Hepatocyte (in vitro differentiated cells): ENCODE measurements at regions not wholly inside any gene's neighbourhood (a gene's known extent, or its start where the extent isn't known, plus 50 kb on each side); places are given as distances from the start of the nearest gene placed in this dataset.
A peak's percentile ranks its signal among the peaks of the same experiment; 100 is the strongest.

ENCODE experiments used
- DNase-seq: peaks from one replicate; pipeline ENCODE4 v3.0.0-alpha.2; 2016; ENCODE audit warnings: low spot score
- H2AFZ ChIP-seq: fragments of 200-600 bp; sonication (generic); 2 replicates; pipeline ENCODE4 v1.6.0; 2016; ENCODE audit warnings: antibody characterized with exemption, mild to moderate bottlenecking
- H3K27ac ChIP-seq: fragments of 200-600 bp; sonication (generic); 2 replicates; pipeline ENCODE4 v1.5.1; 2016; ENCODE audit warnings: mild to moderate bottlenecking
- H3K27me3 ChIP-seq: fragments of 200-600 bp; sonication (generic); 2 replicates; pipeline ENCODE4 v1.6.1; 2016
- H3K36me3 ChIP-seq: fragments of 200-600 bp; sonication (generic); replicated peaks from 2 replicates; pipeline ENCODE4 v1.5.1; 2016; ENCODE audit warnings: low read depth; ENCODE audit not compliant: insufficient read depth
- H3K4me1 ChIP-seq: fragments of 200-600 bp; sonication (generic); 2 replicates; pipeline ENCODE4 v1.5.1; 2016; ENCODE audit warnings: mild to moderate bottlenecking, moderate library complexity; ENCODE audit not compliant: insufficient read depth
- H3K4me2 ChIP-seq: fragments of 200-600 bp; sonication (generic); 2 replicates; pipeline ENCODE4 v1.6.0; 2016
- H3K4me3 ChIP-seq: fragments of 200-600 bp; sonication (generic); 2 replicates; pipeline ENCODE4 v1.5.1; 2016; ENCODE audit warnings: mild to moderate bottlenecking
- H3K79me2 ChIP-seq: fragments of 200-600 bp; sonication (generic); 2 replicates; pipeline ENCODE4 v1.6.0; 2017; ENCODE audit warnings: mild to moderate bottlenecking
- H3K9me2 ChIP-seq: fragments of 200-600 bp; sonication (generic); replicated peaks from 2 replicates; pipeline ENCODE4 v1.6.0; 2017; ENCODE audit warnings: mild to moderate bottlenecking; ENCODE audit not compliant: insufficient read depth
- H3K9me3 ChIP-seq: fragments of 200-600 bp; sonication (generic); 2 replicates; pipeline ENCODE4 v1.5.1; 2016; ENCODE audit warnings: low read depth, mild to moderate bottlenecking
- H4K20me1 ChIP-seq: fragments of 200-600 bp; sonication (generic); 2 replicates; pipeline ENCODE4 v1.6.0; 2016; ENCODE audit warnings: mild to moderate bottlenecking; ENCODE audit not compliant: insufficient read depth, poor library complexity, severe bottlenecking
- EZH2 ChIP-seq: fragments of 200-600 bp; sonication (generic); IDR thresholded peaks from 2 replicates; pipeline ENCODE4 v1.6.1; 2016; ENCODE audit warnings: antibody characterized with exemption, mild to moderate bottlenecking, borderline replicate concordance
- EZH2phosphoT487 ChIP-seq: fragments of 200-600 bp; sonication (generic); IDR thresholded peaks from one replicate; pipeline ENCODE4 v1.6.1; 2018; ENCODE audit warnings: antibody characterized with exemption, mild to moderate bottlenecking, low read depth, moderate library complexity; ENCODE audit not compliant: unreplicated experiment, severe bottlenecking
- WGBS: methylation state at CpG from one replicate; pipeline ENCODE4 v1.1.6; 2016; ENCODE audit warnings: low lambda C conversion rate; ENCODE audit errors: missing lambda C conversion rate; 5-methylcytosine and 5-hydroxymethylcytosine counted together
- TF ChIP-seq, protein P1 (sequence below): fragments of 200-600 bp; sonication (generic); IDR thresholded peaks from 2 replicates; pipeline ENCODE4 v1.5.1; 2016; ENCODE audit warnings: antibody characterized with exemption, mild to moderate bottlenecking; ENCODE audit not compliant: poor library complexity

- WGBS = 83% methylated on average over 4 of the region's 4 CpGs
- Histone ChIP-seq H3K9me2 (no peaks in the 10 kb centered on the region), H3K9me3 (no peaks in the 10 kb centered on the region), H3K4me1 (peaks cover 13% of the 10 kb centered on the region), H2AFZ (no peak overlapping the region), H3K36me3 (no peaks in the 10 kb centered on the region), H3K79me2 (no peaks in the 10 kb centered on the region), H3K27me3 (no peaks in the 10 kb centered on the region), H3K4me3 (no peak overlapping the region), H4K20me1 (no peaks in the 10 kb centered on the region), H3K27ac (no peak overlapping the region), H3K4me2 (no peak overlapping the region)
- no peak for DNase-seq
- TF ChIP-seq, protein P1, sequence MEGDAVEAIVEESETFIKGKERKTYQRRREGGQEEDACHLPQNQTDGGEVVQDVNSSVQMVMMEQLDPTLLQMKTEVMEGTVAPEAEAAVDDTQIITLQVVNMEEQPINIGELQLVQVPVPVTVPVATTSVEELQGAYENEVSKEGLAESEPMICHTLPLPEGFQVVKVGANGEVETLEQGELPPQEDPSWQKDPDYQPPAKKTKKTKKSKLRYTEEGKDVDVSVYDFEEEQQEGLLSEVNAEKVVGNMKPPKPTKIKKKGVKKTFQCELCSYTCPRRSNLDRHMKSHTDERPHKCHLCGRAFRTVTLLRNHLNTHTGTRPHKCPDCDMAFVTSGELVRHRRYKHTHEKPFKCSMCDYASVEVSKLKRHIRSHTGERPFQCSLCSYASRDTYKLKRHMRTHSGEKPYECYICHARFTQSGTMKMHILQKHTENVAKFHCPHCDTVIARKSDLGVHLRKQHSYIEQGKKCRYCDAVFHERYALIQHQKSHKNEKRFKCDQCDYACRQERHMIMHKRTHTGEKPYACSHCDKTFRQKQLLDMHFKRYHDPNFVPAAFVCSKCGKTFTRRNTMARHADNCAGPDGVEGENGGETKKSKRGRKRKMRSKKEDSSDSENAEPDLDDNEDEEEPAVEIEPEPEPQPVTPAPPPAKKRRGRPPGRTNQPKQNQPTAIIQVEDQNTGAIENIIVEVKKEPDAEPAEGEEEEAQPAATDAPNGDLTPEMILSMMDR = no peak
- no peak for TF ChIP-seq EZH2
Measured at GRCh38 chr9:91056486-91056885, 254.9 kb downstream of the SYK start.

GRCh38 chr9:91056917-91057316 is 255.3 kb downstream of the SYK start:
- Histone ChIP-seq H3K36me3 (no peaks in the 10 kb centered on the region), H3K9me2 (no peaks in the 10 kb centered on the region), H3K4me3 (no peak overlapping the region), H3K79me2 (no peaks in the 10 kb centered on the region), H2AFZ (no peak overlapping the region), H3K27me3 (no peaks in the 10 kb centered on the region), H3K9me3 (no peaks in the 10 kb centered on the region), H3K4me1 (peaks cover 14% of the 10 kb centered on the region), H3K27ac (no peak overlapping the region), H3K4me2 (no peak overlapping the region), H4K20me1 (no peaks in the 10 kb centered on the region)
- no peak for TF ChIP-seq EZH2phosphoT487
- TF ChIP-seq, protein P1 = no peak
- TF ChIP-seq EZH2 = no peak
- DNase-seq = no peak

DNA sequence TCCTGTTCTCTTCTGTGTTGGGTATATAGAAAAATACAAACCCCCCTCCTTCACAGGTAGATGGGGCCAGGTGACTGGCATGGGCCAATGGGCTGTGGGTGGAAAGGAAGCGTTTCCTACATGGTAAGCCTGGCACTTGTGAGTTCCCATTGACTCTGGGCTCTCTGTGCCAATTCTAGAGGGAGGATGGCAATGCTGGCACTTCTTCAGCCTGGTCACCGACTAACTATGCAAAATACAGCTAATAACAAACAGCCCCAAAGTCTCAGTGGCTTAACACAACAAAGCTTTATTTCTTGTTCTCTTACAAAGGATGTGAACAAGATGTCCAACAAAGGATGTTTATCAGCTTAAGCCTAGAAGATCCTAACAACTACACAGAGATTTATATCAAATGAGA is 258.1 kb downstream of the SYK start:
- Histone ChIP-seq H3K27ac (peak overlapping the region; percentile 68), H3K4me3 (no peak overlapping the region), H3K36me3 (no peaks in the 10 kb centered on the region), H3K79me2 (no peaks in the 10 kb centered on the region), H4K20me1 (no peaks in the 10 kb centered on the region), H3K9me2 (no peaks in the 10 kb centered on the region), H3K9me3 (no peaks in the 10 kb centered on the region), H2AFZ (no peak overlapping the region), H3K4me1 (peaks cover 14% of the 10 kb centered on the region), H3K27me3 (no peaks in the 10 kb centered on the region), H3K4me2 (no peak overlapping the region)
- no peak for DNase-seq
- TF ChIP-seq EZH2phosphoT487 = no peak
- TF ChIP-seq, protein P1 = no peak
- TF ChIP-seq EZH2 = no peak
- 83% methylated on average over 2 of the region's 2 CpGs for WGBS
